ENCODE measurements at regions not wholly inside any gene's neighbourhood (a gene's known extent, or its start where the extent isn't known, plus 50 kb on each side); places are given as distances from the start of the nearest gene placed in this dataset.
A peak's percentile ranks its signal among the peaks of the same experiment; 100 is the strongest.
"Not testable (repeated sequence)": the region's sequence is repeated elsewhere in the genome, so short reads cannot be mapped to it uniquely, and the experiment has no call there.

GRCh38 chrY:19541475-19542306 is 202.8 kb downstream of the KDM5D start:
- DNase-seq (ENCODE audit: extremely low read depth, low read depth): no peak

- not testable (repeated sequence) for DNase-seq (ENCODE audit: extremely low read depth, low read depth)
Observed at GRCh38 chrY:19535697-19536096, 208.8 kb downstream of the KDM5D start.

- DNase-seq (ENCODE audit: extremely low read depth, low read depth): no peak
Observed at GRCh38 chrY:19521976-19522375, 222.6 kb downstream of the KDM5D start.

- no peak for DNase-seq (ENCODE audit: extremely low read depth, low read depth)
Observed at GRCh38 chrY:19503092-19503449, 241.5 kb downstream of the KDM5D start.

GRCh38 chrY:19502169-19503091 is 242.1 kb downstream of the KDM5D start:
- no peak for DNase-seq (ENCODE audit: extremely low read depth, low read depth)

GRCh38 chrY:19498556-19498955 is 246.0 kb downstream of the KDM5D start:
- no peak for DNase-seq (ENCODE audit: extremely low read depth, low read depth)

GRCh38 chrY:19487494-19487893 is 257.0 kb downstream of the KDM5D start:
- no peak for DNase-seq (ENCODE audit: extremely low read depth, low read depth)

- DNase-seq (ENCODE audit: extremely low read depth, low read depth): no peak
Observed at GRCh38 chrY:19484997-19485396, 259.5 kb downstream of the KDM5D start.

GRCh38 chrY:19479141-19479540 is 265.4 kb downstream of the KDM5D start:
- DNase-seq (ENCODE audit: extremely low read depth, low read depth): no peak

- no peak for DNase-seq (ENCODE audit: extremely low read depth, low read depth)
Observed at GRCh38 chrY:19477959-19478358, 266.6 kb downstream of the KDM5D start.

- DNase-seq (ENCODE audit: extremely low read depth, low read depth): no peak
Observed at GRCh38 chrY:19465809-19466208, 278.7 kb downstream of the KDM5D start.

GRCh38 chrY:19456855-19457448 is 287.6 kb downstream of the KDM5D start:
- DNase-seq (ENCODE audit: extremely low read depth, low read depth): no peak

- peak; percentile 47 for DNase-seq (ENCODE audit: extremely low read depth, low read depth)
Observed at GRCh38 chrY:19433059-19433458, 311.5 kb downstream of the KDM5D start.

- no peak for DNase-seq (ENCODE audit: extremely low read depth, low read depth)
Observed at GRCh38 chrY:19427736-19428518, 316.6 kb downstream of the KDM5D start.

- DNase-seq (ENCODE audit: extremely low read depth, low read depth): not testable (repeated sequence)
Observed at GRCh38 chrY:19427191-19427590, 317.3 kb downstream of the KDM5D start.

- DNase-seq (ENCODE audit: extremely low read depth, low read depth): no peak
Observed at GRCh38 chrY:19410980-19411766, 333.4 kb downstream of the KDM5D start.

- no peak for DNase-seq (ENCODE audit: extremely low read depth, low read depth)
Observed at GRCh38 chrY:19406246-19406645, 338.3 kb downstream of the KDM5D start.

- no peak for DNase-seq (ENCODE audit: extremely low read depth, low read depth)
Observed at GRCh38 chrY:19405598-19405997, 338.9 kb downstream of the KDM5D start.

GRCh38 chrY:19392876-19393275 is 351.6 kb downstream of the KDM5D start:
- DNase-seq (ENCODE audit: extremely low read depth, low read depth): no peak

- no peak for DNase-seq (ENCODE audit: extremely low read depth, low read depth)
Observed at GRCh38 chrY:19391922-19392321, 352.6 kb downstream of the KDM5D start.
